Kidney (tissue), 13 donors: ENCODE measurements at regions not wholly inside any gene's neighbourhood (a gene's known extent, or its start where the extent isn't known, plus 50 kb on each side); places are given as distances from the start of the nearest gene placed in this dataset.
"Not testable (repeated sequence)": the region's sequence is repeated elsewhere in the genome, so short reads cannot be mapped to it uniquely, and the experiment has no call there.

Experiments
- DNase-seq, 5 donors: peaks; one replicate each; pipeline ENCODE4 v3.0.0-alpha.2; 2013 to 2020
- FAIRE-seq: peaks from 2 replicates; lab custom pipeline; 2012; peaks lifted over from hg19 to GRCh38; lab: Jason Lieb, UNC
- H3K27ac ChIP-seq, 2 donors: one replicate each; pipeline ENCODE4 v1.7.0; 2013; ENCODE audit warnings: low read depth in 2 of 2, low read length in 2 of 2, inconsistent platforms in 1 of 2
- H3K27me3 ChIP-seq: one replicate; pipeline ENCODE4 v1.7.1; 2013; ENCODE audit warnings: low read length, inconsistent platforms; ENCODE audit not compliant: control insufficient read depth, insufficient read depth
- H3K36me3 ChIP-seq, 3 donors: one replicate each; pipeline versions ENCODE4 v1.7.0 to v1.7.1; 2013; ENCODE audit warnings: low read length in 3 of 3, control low read depth in 1 of 3, inconsistent platforms in 1 of 3; ENCODE audit not compliant: insufficient read depth in 3 of 3, control insufficient read depth in 2 of 3
- H3K4me1 ChIP-seq, 3 donors: one replicate each; pipeline versions ENCODE4 v1.7.0 to v1.7.1; 2013; ENCODE audit warnings: low read length in 3 of 3, inconsistent platforms in 1 of 3, low read depth in 1 of 3; ENCODE audit not compliant: control insufficient read depth in 2 of 3, insufficient read depth in 2 of 3
- H3K4me3 ChIP-seq, 3 donors: one replicate each; pipeline versions ENCODE4 v1.7.0 to v1.8.1; 2013; ENCODE audit warnings: low read length in 3 of 3, control low read depth in 1 of 3, inconsistent platforms in 1 of 3
- H3K9ac ChIP-seq, 3 donors: one replicate each; pipeline versions ENCODE4 v1.7.0 to v1.7.1; 2013; ENCODE audit warnings: low read length in 3 of 3, control low read depth in 1 of 3, inconsistent platforms in 1 of 3
- H3K9me3 ChIP-seq, 3 donors: one replicate each; pipeline versions ENCODE4 v1.7.0 to v1.7.1; 2013; ENCODE audit warnings: low read length in 3 of 3, control low read depth in 1 of 3, inconsistent platforms in 1 of 3; ENCODE audit not compliant: control insufficient read depth in 2 of 3, insufficient read depth in 1 of 3
- CTCF ChIP-seq: IDR thresholded peaks from 3 replicates; pipeline ENCODE4 v1.5.1; 2012; ENCODE audit warnings: mild to moderate bottlenecking, moderate library complexity, borderline replicate concordance; ENCODE audit not compliant: insufficient read depth; ENCODE audit errors: extremely low read depth
- intact Hi-C: fragments of 100-400 bp; cut with DNase I; formaldehyde crosslinking; loops from one replicate; pipeline ENCODE4 v1.11.1; 2022
- donor health status: control.
- donor health status: control.
- donor health status: control.
- donor health status: control.
- donor health status: control.
- donor health status: DM: yes; HTN: yes; CAD: no.
- donor health status: Normal renal cell carcinoma (clear cell type).

GRCh38 chr1:238916828-238917227, 469.5 kb upstream of the CHRM3 start:
- no peak overlapping the region for H3K27ac ChIP-seq
- intact Hi-C loops, result no loop called here
- no peaks in the 10 kb centered on the region for H3K27me3 ChIP-seq
- H3K4me1 ChIP-seq, result no peaks in the 10 kb centered on the region
- FAIRE-seq, result no peak
- no peak for TF ChIP-seq CTCF
- no peak overlapping the region for H3K9ac ChIP-seq
- no peaks in the 10 kb centered on the region for H3K36me3 ChIP-seq
- H3K4me3 ChIP-seq, result no peak overlapping the region
- no peaks in the 10 kb centered on the region for H3K9me3 ChIP-seq
- DNase-seq, result no peak

- Histone ChIP-seq H3K9me3 (no peaks in the 10 kb centered on the region), H3K27ac (no peak overlapping the region), H3K4me1 (no peaks in the 10 kb centered on the region), H3K36me3 (no peaks in the 10 kb centered on the region), H3K9ac (no peak overlapping the region), H3K4me3 (no peak overlapping the region), H3K27me3 (no peaks in the 10 kb centered on the region)
- intact Hi-C loops, result no loop called here
- no peak for DNase-seq
- no peak for FAIRE-seq
- no peak for TF ChIP-seq CTCF
Measured at GRCh38 chr1:238914346-238914745, 472.0 kb upstream of the CHRM3 start.

GRCh38 chr1:238913210-238913609, 473.2 kb upstream of the CHRM3 start:
- H3K27me3 ChIP-seq, result no peaks in the 10 kb centered on the region
- H3K4me3 ChIP-seq, result no peak overlapping the region
- DNase-seq, result no peak
- H3K9ac ChIP-seq, result no peak overlapping the region
- no peaks in the 10 kb centered on the region for H3K4me1 ChIP-seq
- FAIRE-seq, result no peak
- TF ChIP-seq CTCF, result no peak
- intact Hi-C loops, result no loop called here
- no peaks in the 10 kb centered on the region for H3K9me3 ChIP-seq
- H3K27ac ChIP-seq, result no peak overlapping the region
- H3K36me3 ChIP-seq, result no peaks in the 10 kb centered on the region

GRCh38 chr1:238912148-238912547, 474.2 kb upstream of the CHRM3 start:
- Histone ChIP-seq H3K9ac (no peak overlapping the region), H3K27ac (no peak overlapping the region), H3K4me1 (no peaks in the 10 kb centered on the region), H3K36me3 (no peaks in the 10 kb centered on the region), H3K4me3 (no peak overlapping the region), H3K9me3 (no peaks in the 10 kb centered on the region), H3K27me3 (no peaks in the 10 kb centered on the region)
- intact Hi-C loops, result no loop called here
- no peak for TF ChIP-seq CTCF
- FAIRE-seq (no peak), DNase-seq (no peak)

- H3K27me3 ChIP-seq, H3K27ac ChIP-seq, FAIRE-seq, H3K9me3 ChIP-seq, H3K4me1 ChIP-seq, H3K4me3 ChIP-seq, H3K36me3 ChIP-seq, H3K9ac ChIP-seq, intact Hi-C loops, DNase-seq: not testable (repeated sequence)
Measured at GRCh38 chr1:238902752-238903151, 483.6 kb upstream of the CHRM3 start.
